HG03342 (cell line): ENCODE measurements at regions not wholly inside any gene's neighbourhood (a gene's known extent, or its start where the extent isn't known, plus 50 kb on each side); places are given as distances from the start of the nearest gene placed in this dataset.
A peak's percentile ranks its signal among the peaks of the same experiment; 100 is the strongest.
"Not testable (repeated sequence)": the region's sequence is repeated elsewhere in the genome, so short reads cannot be mapped to it uniquely, and the experiment has no call there.

Experiments used
- ATAC-seq: cut with Tn5 transposase; IDR thresholded peaks from one replicate; pipeline ENCODE4 v1.9.1; 2021; ENCODE audit warnings: mild to moderate bottlenecking, moderate library complexity; ENCODE audit not compliant: unreplicated experiment

DNA sequence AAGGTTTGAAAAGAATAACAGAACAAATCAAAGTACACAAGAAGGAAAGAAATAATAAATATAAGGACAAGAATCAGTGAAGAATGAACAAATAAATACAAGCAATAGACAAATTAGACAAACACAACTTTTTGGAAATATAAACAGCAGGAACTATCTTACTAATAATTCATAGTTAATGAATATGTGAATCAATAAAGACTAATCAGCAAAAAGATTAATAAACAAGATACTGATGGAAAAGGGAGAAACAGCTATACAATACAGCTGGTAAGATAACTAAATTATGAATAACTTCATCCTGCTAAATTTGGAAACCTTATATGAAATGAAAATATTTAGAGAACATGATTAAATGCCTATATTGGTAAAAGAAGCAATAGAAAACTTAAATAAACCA, 193.6 kb upstream of the SPRED2 start:
- ATAC-seq: no peak

DNA sequence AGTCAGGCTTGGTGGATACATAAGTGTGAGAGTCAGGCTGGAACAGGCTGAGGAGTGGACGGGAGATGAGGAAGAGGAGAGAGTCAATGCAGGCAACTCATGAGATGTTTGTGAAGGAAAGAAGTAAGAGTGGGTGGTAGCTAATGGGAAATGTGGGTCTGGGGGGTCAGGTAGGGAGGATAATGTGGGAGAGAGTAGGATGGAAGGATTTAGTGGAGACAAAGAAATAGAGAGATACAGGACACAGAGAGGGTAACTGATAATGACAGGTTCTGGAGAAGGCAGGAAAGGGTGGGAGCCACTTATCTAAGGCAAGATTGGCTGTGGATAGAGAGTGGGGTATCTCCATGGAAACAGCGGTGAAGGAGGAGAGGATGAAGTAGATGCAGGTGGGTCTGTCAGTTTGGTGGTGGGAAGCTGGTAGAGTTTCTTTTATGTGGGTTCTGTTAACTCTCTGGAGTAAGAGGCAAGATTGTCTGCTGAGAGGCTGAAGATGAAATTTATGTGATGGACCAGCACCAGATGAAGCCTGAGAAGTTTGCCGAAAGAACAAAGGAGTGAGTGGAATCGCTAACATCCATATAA, 190.6 kb upstream of the SPRED2 start:
- ATAC-seq: no peak

GRCh38 chr2:65622499-65622898, 190.1 kb upstream of the SPRED2 start:
- ATAC-seq: no peak

DNA sequence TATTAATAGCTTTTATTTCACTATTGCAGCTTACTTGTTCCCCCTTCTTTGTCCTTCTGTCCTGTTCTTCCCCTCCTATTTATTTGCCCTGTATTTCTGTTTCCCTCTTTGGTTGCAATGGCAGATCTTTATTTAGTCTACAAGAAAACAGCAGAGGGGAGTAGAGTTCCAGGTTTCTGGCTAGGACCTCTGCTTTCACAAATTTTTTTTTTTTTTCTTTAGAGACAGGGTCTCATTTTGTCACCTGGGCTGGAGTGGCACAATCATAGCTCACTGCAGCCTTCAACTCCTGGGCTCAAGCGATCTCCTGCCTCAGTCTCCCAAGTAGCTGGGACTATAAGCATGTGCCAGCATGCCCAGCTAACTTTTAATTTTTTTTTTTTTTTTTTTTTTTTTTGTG, 188.1 kb upstream of the SPRED2 start:
- ATAC-seq: no peak

GRCh38 chr2:65620026-65620425, 187.6 kb upstream of the SPRED2 start:
- no peak for ATAC-seq

GRCh38 chr2:65615602-65616001, 183.2 kb upstream of the SPRED2 start:
- ATAC-seq: no peak

DNA sequence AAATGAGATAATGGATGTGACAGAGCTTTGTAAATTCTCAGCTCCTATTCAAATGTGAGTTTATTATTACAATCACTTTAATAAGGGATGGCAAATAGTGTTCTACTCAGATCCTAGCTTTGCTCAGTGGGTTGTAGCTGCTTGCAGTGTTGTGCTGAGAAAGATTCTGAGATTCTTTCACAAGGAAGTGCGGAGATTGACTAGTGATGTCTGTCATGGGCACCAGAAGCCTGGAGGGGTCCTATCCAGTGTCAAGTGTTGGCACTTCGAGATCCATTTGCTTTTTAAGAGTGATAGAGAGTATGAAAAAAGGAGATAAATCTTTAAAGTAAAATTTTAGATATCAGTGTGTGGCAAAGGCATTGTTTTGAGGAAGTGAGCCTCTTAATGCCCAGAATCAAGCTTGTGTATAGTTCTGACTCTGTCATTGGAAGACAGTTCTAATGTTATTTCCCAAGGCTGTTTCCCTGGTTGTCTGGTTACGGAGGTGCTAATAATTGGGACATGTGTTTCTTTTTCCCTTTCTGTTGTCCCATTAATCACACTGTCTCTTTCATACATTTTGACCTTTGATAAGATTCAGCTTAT, 181.7 kb upstream of the SPRED2 start:
- ATAC-seq: no peak

DNA sequence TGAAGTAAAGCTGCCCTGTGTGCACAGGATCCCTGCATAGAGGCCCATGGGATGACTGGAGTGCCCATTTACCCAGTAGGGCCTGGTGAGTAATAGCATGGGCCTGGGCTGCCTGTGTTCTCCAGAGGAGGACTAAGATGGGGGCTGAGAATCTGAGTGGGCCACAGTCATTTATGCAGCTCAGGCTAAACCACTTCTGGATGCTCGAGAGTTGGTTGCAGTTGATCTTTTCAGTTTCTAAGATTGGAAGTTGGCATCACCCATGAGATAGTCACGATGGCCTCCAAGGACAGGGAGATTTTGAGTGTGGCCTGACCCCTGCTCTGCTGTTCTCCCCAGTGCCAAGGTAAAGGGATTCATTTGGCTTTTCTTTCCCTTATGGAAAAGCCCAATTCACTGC, 179.1 kb upstream of the SPRED2 start:
- ATAC-seq: no peak

DNA sequence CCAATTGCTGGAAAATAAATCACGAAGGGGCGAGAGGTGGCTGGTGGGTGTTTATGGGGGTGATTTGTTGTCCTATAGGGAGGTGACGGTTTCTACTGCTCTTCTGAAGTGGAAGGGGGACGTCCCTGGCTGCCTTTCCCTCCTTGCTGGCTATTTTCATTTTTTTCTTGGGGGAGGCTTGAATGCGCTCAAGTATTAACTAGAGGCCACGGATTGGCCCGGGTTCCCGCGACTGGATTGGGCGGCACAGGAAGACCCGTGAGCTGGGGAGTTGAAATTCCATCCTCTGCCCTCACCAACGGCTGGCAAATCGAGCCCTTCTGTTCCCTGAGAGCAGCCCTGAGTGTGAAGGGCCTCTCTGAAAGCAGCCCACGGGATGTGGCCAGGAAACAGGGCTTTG, 176.5 kb upstream of the SPRED2 start:
- ATAC-seq: no peak

- no peak for ATAC-seq
Measured at GRCh38 chr2:65608466-65608865, 176.1 kb upstream of the SPRED2 start.

DNA sequence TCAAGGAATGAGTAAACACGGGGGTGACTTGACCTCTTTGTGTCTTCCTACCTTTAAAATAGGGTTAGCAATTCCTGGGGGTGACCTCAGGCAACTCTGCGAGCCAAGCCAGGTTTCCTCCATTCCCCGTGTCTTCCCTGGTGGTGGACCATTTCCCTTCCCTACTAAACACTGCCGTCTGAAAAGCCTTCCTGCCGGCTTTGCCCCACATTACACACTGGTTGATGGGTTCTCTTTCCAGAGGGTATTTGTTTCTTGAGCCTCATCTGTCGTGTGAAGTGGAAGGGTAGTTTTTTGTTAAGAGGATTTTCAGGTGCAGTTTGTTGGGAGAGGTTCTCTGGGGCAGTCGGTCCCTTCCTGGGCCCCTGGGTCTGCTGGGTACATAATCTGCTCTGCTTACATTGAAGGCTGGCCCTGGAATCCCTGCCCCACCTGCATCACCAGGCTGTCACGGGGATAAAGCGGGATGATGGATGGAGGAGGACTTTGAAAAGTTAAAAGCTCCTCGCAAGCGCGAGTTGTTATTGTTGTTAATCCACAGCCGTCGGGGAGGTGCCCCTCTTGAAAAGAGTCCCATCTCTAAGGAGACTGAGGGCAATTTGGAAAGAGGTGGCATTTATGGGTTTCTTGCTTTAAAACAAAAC, 175.4 kb upstream of the SPRED2 start:
- ATAC-seq: no peak

DNA sequence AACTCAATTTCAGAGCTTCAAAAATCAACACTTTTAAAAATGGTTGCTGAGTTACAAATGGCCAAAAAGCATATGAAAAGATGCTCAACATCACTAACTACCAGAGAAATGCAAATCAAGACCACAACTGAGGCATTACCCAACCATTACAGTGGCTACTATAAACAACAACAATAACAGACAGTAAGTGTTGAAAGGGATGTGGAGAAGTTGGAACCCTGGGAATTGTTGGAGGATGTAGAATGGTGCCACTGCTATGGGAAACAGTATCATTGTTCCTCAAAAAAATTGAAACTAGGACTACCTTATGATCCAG, 173.3 kb upstream of the SPRED2 start:
- ATAC-seq: peak; percentile 39

DNA sequence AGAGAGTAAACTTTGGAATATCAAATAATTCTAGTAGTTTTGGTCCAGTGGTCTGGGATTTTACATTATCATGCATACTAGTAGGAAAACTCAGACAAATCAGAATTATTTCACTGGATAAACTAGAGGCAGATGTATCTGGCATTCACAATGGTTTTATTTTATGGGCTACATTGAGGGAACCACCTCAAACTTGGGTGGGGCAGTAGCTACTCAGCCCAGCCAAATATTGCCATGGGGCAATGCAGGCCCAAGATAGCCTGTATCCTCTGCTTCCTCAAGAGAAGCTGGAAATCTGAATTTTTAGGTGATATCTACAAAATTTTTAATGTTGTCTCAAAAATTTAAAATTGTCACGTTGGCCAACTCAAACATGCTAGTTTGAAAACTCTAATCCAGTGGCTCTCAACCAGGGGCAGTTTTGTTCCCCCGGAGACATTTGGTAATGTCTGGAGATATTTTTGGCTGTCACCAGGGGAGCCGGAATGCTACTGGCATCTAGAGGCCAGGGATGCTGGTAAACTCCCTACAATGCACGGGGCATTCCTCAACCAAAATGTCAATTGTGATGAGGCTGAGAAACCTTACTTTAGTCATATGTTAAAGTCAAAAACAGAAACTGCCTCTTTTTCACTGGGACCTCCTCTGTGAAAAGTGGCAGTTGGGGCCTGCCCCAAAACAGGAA, 172.8 kb upstream of the SPRED2 start:
- ATAC-seq: peak; percentile 11

DNA sequence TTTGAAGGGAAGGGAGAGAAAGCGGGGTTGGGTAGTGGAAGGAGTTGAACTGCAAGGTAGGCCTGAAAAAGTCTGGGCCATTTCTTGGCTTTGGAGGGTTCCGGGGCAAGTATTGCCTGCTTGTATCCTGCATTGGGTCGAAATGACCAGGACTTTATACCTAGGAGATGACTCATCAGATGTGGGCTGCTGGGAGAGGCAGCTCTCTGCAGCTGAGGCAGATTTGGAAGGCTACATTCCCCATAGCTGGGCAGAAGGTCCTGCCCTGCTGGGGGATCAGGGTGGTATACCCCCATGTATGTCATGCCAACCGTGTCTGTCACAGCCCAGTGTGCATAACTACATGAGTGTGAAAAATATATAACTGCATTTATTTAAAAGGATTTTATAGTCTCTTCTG, 171.8 kb upstream of the SPRED2 start:
- no peak for ATAC-seq

GRCh38 chr2:65602603-65603235, 170.3 kb upstream of the SPRED2 start:
- no peak for ATAC-seq

GRCh38 chr2:65600871-65601270, 168.5 kb upstream of the SPRED2 start:
- ATAC-seq: not testable (repeated sequence)

DNA sequence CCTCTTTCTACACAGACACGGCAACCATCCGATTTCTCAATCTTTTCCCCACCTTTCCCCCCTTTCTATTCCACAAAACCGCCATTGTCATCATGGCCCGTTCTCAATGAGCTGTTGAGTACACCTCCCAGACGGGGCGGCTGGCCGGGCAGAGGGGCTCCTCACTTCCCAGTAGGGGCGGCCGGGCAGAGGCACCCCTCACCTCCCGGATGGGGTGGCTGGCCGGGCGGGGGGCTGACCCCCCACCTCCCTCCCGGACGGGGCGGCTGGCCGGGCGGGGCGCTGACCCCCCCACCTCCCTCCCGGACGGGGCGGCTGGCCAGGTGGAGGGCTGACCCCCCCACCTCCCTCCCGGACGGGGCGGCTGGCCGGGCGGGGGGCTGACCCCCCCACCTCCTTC, 168.0 kb upstream of the SPRED2 start:
- ATAC-seq: not testable (repeated sequence)

DNA sequence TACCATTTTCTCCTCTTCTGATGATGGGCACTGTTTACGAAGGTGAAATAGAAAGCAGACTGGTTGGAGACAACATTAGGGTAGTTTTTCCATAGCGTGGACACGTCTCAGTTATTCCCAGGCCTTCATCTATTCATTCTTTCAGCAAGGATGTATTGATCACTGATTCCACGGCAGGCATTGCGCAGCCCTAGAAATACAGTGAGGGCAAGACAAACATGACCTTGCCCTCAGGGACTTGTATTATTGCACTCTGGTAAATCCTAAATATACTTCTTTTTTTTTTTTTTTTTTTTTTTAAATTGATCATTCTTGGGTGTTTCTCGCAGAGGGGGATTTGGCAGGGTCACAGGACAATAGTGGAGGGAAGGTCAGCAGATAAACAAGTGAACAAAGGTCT, 167.3 kb upstream of the SPRED2 start:
- no peak for ATAC-seq

DNA sequence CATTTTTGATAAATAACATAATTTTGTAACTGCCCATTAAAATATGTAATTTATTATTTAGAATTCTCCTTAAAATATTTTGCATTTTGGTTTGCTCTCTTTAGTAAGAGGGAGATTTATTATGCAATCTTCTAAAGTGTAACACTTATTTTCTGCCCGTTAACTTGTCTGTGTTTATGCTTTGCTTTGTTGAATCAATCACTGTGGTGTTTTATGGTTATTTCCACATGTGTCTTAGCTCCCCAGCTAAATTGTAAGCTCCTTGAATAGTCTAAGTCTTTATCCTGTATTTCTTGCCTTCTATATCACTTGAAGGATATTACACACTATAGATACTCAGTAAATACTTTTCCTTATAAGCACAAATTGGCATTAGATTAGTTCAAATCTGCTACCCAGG, 166.6 kb upstream of the SPRED2 start:
- ATAC-seq: no peak

- ATAC-seq: no peak
Measured at GRCh38 chr2:65598264-65598663, 165.9 kb upstream of the SPRED2 start.

DNA sequence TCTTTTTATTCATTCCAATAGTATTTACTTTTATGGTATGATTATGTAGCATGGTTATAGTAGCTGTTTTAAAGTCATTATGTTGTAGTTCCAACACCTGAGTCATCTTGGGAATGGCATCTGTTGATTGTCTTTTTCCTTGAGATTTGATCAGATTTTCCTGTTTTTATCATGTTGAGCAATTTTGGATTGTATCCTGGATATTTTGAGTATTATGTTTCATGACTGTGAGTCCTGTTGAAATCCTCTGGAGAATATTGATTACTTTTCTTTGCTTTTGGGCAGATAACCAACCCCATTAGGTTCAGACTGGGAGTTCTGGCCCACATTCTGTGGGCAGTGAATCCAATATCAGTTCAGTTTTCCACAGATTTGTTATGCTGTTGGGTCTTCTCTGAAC, 163.2 kb upstream of the SPRED2 start:
- no peak for ATAC-seq

DNA sequence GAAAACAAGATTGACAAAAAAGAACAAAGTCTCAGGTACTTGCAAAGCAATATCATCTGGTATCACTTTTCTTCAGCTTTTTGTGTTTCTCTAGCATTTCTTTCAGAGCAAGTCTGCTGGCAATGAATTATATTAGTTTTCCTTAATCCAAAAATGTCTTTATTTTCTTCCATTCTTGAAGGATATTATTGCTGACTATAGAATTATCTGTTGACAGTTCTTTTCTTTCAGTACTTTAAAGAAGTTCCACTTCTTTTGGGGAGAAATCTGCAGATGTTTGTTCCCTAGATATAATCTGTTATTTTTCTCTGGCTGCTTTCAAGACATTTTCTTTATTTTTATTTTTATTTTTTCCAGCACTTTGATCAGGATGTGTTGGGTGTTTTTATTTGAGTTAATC, 161.8 kb upstream of the SPRED2 start:
- ATAC-seq: no peak
